Neural progenitor cell (in vitro differentiated cells): ENCODE measurements at regions not wholly inside any gene's neighbourhood (a gene's known extent, or its start where the extent isn't known, plus 50 kb on each side); places are given as distances from the start of the nearest gene placed in this dataset.
A peak's percentile ranks its signal among the peaks of the same experiment; 100 is the strongest.

Experiments used
- DNase-seq: peaks from one replicate; pipeline ENCODE4 v3.0.0-alpha.2; 2016; ENCODE audit warnings: low spot score
- H2AFZ ChIP-seq: fragments of 200-600 bp; sonication (generic); replicated peaks from 2 replicates; pipeline ENCODE4 v1.6.1; 2016; ENCODE audit warnings: antibody characterized with exemption
- H3F3A ChIP-seq: fragments of 200-600 bp; sonication (generic); 2 replicates; pipeline ENCODE4 v1.6.1; 2016; ENCODE audit warnings: antibody characterized with exemption, low read depth
- H3K27ac ChIP-seq: fragments of 200-600 bp; sonication (generic); 2 replicates; pipeline ENCODE4 v1.5.1; 2016; ENCODE audit warnings: mild to moderate bottlenecking
- H3K27me3 ChIP-seq: fragments of 200-600 bp; sonication (generic); 2 replicates; pipeline ENCODE4 v1.6.1; 2016; ENCODE audit warnings: mild to moderate bottlenecking, moderate library complexity
- H3K36me3 ChIP-seq: fragments of 200-600 bp; sonication (generic); 2 replicates; pipeline ENCODE4 v1.5.1; 2016
- H3K4me1 ChIP-seq: fragments of 200-600 bp; sonication (generic); 2 replicates; pipeline ENCODE4 v1.6.1; 2016; ENCODE audit warnings: mixed run types
- H3K4me2 ChIP-seq: fragments of 200-600 bp; sonication (generic); 2 replicates; pipeline ENCODE4 v1.6.1; 2016
- H3K4me3 ChIP-seq: fragments of 200-600 bp; sonication (generic); 2 replicates; pipeline ENCODE4 v1.5.1; 2016
- H3K79me2 ChIP-seq: fragments of 200-600 bp; sonication (generic); 2 replicates; pipeline ENCODE4 v1.6.1; 2016; ENCODE audit warnings: low read depth
- H3K9ac ChIP-seq: fragments of 200-600 bp; sonication (generic); 2 replicates; pipeline ENCODE4 v1.6.1; 2016
- H3K9me3 ChIP-seq: fragments of 200-600 bp; sonication (generic); 2 replicates; pipeline ENCODE4 v1.5.1; 2016; ENCODE audit warnings: low read depth
- H4K20me1 ChIP-seq: fragments of 200-600 bp; sonication (generic); 2 replicates; pipeline ENCODE4 v1.6.1; 2016; ENCODE audit warnings: low read depth
- H3K27ac Mint-ChIP-seq: 3 replicates; pipeline ENCODE4 v1.8.0; 2021; ENCODE audit warnings: mixed read lengths
- H3K27me3 Mint-ChIP-seq: 2 replicates; pipeline ENCODE4 v1.8.0; 2022; ENCODE audit warnings: low read depth, mild to moderate bottlenecking, inconsistent platforms, moderate library complexity, mixed read lengths; ENCODE audit not compliant: insufficient read depth
- H3K36me3 Mint-ChIP-seq: 3 replicates; pipeline ENCODE4 v1.8.0; 2021; ENCODE audit warnings: mixed read lengths
- H3K4me1 Mint-ChIP-seq: 3 replicates; pipeline ENCODE4 v1.8.0; 2021; ENCODE audit warnings: mixed read lengths
- H3K4me3 Mint-ChIP-seq: 3 replicates; pipeline ENCODE4 v1.8.0; 2021; ENCODE audit warnings: mild to moderate bottlenecking, moderate library complexity, mixed read lengths
- H3K9me3 Mint-ChIP-seq: 3 replicates; pipeline ENCODE4 v1.8.0; 2020; ENCODE audit warnings: mixed read lengths
- EZH2 ChIP-seq: fragments of 200-600 bp; sonication (generic); IDR thresholded peaks from 2 replicates; pipeline ENCODE4 v1.6.1; 2017; ENCODE audit warnings: antibody characterized with exemption, mild to moderate bottlenecking, moderate library complexity
- EZH2phosphoT487 ChIP-seq: fragments of 200-600 bp; sonication (generic); IDR thresholded peaks from 2 replicates; pipeline ENCODE4 v1.6.1; 2017; ENCODE audit warnings: antibody characterized with exemption
- TF ChIP-seq, protein P1 (sequence below): fragments of 200-600 bp; sonication (generic); IDR thresholded peaks from 2 replicates; pipeline ENCODE4 v1.5.1; 2017; ENCODE audit warnings: antibody characterized with exemption, mild to moderate bottlenecking

- no peaks in the 10 kb centered on the region for H3F3A ChIP-seq
- no peak for DNase-seq
- H3K9me3 Mint-ChIP-seq, result no peaks in the 10 kb centered on the region
- H3K79me2 ChIP-seq, result no peaks in the 10 kb centered on the region
- no peak overlapping the region for H2AFZ ChIP-seq
- peaks cover 2% of the 10 kb centered on the region for H3K27me3 Mint-ChIP-seq
- no peaks in the 10 kb centered on the region for H3K36me3 Mint-ChIP-seq
- H3K9ac ChIP-seq, result no peak overlapping the region
- H3K4me2 ChIP-seq, result no peak overlapping the region
- no peaks in the 10 kb centered on the region for H3K9me3 ChIP-seq
- H3K36me3 ChIP-seq, result no peaks in the 10 kb centered on the region
- H3K4me1 ChIP-seq, result peaks cover 6% of the 10 kb centered on the region
- no peak overlapping the region for H3K4me3 ChIP-seq
- no peaks in the 10 kb centered on the region for H4K20me1 ChIP-seq
- H3K27me3 ChIP-seq, result no peaks in the 10 kb centered on the region
- peak overlapping the region; percentile 28 for H3K27ac Mint-ChIP-seq
- H3K4me1 Mint-ChIP-seq, result peaks cover 18% of the 10 kb centered on the region
- no peak for TF ChIP-seq EZH2
- no peak overlapping the region for H3K4me3 Mint-ChIP-seq
- no peak overlapping the region for H3K27ac ChIP-seq
These were observed 515.3 kb downstream of the EPHB1 start for GRCh38 chr3:135310317-135310716.

DNA sequence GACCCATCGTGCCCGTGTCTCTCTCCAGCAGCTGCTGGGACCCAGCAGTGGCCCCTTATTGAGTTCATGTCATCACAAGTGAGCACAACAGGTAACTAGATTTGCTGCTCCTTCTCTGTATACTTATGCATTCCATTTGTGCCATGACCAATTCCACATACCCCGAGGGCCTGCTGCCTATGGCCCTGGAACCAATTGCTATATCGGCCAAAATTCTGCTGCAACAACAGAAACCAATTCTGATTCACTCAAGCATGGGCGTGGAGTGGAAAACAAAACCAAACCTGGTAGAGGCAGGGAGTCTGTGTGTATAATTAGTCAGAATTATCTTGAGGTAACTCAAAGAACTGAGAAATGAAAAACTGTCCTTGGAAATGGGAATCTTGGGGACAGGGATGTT is 516.6 kb downstream of the EPHB1 start:
- Histone ChIP-seq H3K4me1 (peaks cover 6% of the 10 kb centered on the region), H3K4me2 (no peak overlapping the region), H2AFZ (no peak overlapping the region), H3K4me3 (no peak overlapping the region), H3K27me3 (no peaks in the 10 kb centered on the region), H3K9me3 (no peaks in the 10 kb centered on the region), H3K79me2 (no peaks in the 10 kb centered on the region), H3K36me3 (no peaks in the 10 kb centered on the region), H4K20me1 (no peaks in the 10 kb centered on the region), H3F3A (no peaks in the 10 kb centered on the region), H3K9ac (no peak overlapping the region), H3K27ac (no peak overlapping the region)
- Mint-ChIP-seq H3K27ac (no peak overlapping the region), H3K4me1 (peaks cover 18% of the 10 kb centered on the region), H3K27me3 (peaks cover 2% of the 10 kb centered on the region), H3K36me3 (no peaks in the 10 kb centered on the region), H3K4me3 (no peak overlapping the region), H3K9me3 (no peaks in the 10 kb centered on the region)
- TF ChIP-seq EZH2phosphoT487 (no peak), EZH2 (no peak)
- TF ChIP-seq, protein P1, sequence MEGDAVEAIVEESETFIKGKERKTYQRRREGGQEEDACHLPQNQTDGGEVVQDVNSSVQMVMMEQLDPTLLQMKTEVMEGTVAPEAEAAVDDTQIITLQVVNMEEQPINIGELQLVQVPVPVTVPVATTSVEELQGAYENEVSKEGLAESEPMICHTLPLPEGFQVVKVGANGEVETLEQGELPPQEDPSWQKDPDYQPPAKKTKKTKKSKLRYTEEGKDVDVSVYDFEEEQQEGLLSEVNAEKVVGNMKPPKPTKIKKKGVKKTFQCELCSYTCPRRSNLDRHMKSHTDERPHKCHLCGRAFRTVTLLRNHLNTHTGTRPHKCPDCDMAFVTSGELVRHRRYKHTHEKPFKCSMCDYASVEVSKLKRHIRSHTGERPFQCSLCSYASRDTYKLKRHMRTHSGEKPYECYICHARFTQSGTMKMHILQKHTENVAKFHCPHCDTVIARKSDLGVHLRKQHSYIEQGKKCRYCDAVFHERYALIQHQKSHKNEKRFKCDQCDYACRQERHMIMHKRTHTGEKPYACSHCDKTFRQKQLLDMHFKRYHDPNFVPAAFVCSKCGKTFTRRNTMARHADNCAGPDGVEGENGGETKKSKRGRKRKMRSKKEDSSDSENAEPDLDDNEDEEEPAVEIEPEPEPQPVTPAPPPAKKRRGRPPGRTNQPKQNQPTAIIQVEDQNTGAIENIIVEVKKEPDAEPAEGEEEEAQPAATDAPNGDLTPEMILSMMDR, result no peak
- no peak for DNase-seq

- no peaks in the 10 kb centered on the region for H3F3A ChIP-seq
- peaks cover 18% of the 10 kb centered on the region for H3K4me1 Mint-ChIP-seq
- H3K27me3 Mint-ChIP-seq, result peaks cover 2% of the 10 kb centered on the region
- no peak overlapping the region for H3K4me3 ChIP-seq
- H3K27ac Mint-ChIP-seq, result no peak overlapping the region
- H3K4me3 Mint-ChIP-seq, result no peak overlapping the region
- no peaks in the 10 kb centered on the region for H3K79me2 ChIP-seq
- no peaks in the 10 kb centered on the region for H4K20me1 ChIP-seq
- no peaks in the 10 kb centered on the region for H3K27me3 ChIP-seq
- no peaks in the 10 kb centered on the region for H3K9me3 ChIP-seq
- no peak overlapping the region for H3K27ac ChIP-seq
- no peaks in the 10 kb centered on the region for H3K36me3 Mint-ChIP-seq
- no peak overlapping the region for H3K4me2 ChIP-seq
- H3K4me1 ChIP-seq, result peaks cover 6% of the 10 kb centered on the region
- H3K36me3 ChIP-seq, result no peaks in the 10 kb centered on the region
- H3K9ac ChIP-seq, result no peak overlapping the region
- DNase-seq, result no peak
- no peaks in the 10 kb centered on the region for H3K9me3 Mint-ChIP-seq
- no peak overlapping the region for H2AFZ ChIP-seq
- TF ChIP-seq EZH2phosphoT487 (no peak), EZH2 (no peak)
- TF ChIP-seq, protein P1, result no peak
These were observed 519.2 kb downstream of the EPHB1 start for GRCh38 chr3:135314237-135314636.

- H2AFZ ChIP-seq, result no peak overlapping the region
- H3K9me3 Mint-ChIP-seq, result no peaks in the 10 kb centered on the region
- H3K36me3 Mint-ChIP-seq, result no peaks in the 10 kb centered on the region
- no peak for DNase-seq
- peaks cover 13% of the 10 kb centered on the region for H3K4me1 Mint-ChIP-seq
- no peak overlapping the region for H3K27ac ChIP-seq
- no peaks in the 10 kb centered on the region for H3K9me3 ChIP-seq
- H3K27me3 Mint-ChIP-seq, result peaks cover 6% of the 10 kb centered on the region
- no peaks in the 10 kb centered on the region for H3K36me3 ChIP-seq
- no peak overlapping the region for H3K4me2 ChIP-seq
- no peak overlapping the region for H3K9ac ChIP-seq
- no peak overlapping the region for H3K4me3 ChIP-seq
- no peak overlapping the region for H3K27ac Mint-ChIP-seq
- H3K79me2 ChIP-seq, result no peaks in the 10 kb centered on the region
- H3F3A ChIP-seq, result no peaks in the 10 kb centered on the region
- H3K4me1 ChIP-seq, result peaks cover 7% of the 10 kb centered on the region
- H3K4me3 Mint-ChIP-seq, result no peak overlapping the region
- H3K27me3 ChIP-seq, result no peaks in the 10 kb centered on the region
- no peaks in the 10 kb centered on the region for H4K20me1 ChIP-seq
- TF ChIP-seq EZH2phosphoT487 (no peak), EZH2 (no peak)
- TF ChIP-seq, protein P1, result no peak
These were observed 529.2 kb downstream of the EPHB1 start for GRCh38 chr3:135324301-135324700.
